ENCODE measurements at regions not wholly inside any gene's neighbourhood (a gene's known extent, or its start where the extent isn't known, plus 50 kb on each side); places are given as distances from the start of the nearest gene placed in this dataset.

DNA sequence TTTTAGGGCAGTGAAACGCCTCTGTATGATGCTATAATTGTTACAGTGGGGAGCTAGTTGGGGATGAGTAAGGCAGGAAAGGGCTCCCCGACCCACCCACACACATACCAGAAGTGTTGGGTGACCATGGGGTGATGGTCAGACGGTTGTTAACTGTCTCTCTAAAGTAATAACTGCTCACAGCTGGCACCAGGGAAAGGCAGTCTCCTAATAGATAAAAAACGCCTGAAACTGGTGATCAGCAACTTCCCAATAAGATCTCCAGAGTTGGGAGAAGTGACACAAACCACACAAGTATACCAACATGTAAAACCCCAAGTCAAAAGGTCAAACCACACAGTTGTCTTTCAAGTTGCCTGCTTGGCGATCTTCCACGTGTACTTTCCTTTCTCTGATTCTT lies 346.5 kb upstream of the CNTN4 start:
- Histone ChIP-seq H4K20me1 (ENCODE audit: insufficient read depth, low read length) (no peaks in the 10 kb centered on the region), H3K4me1 (ENCODE audit: low read length) (no peaks in the 10 kb centered on the region), H3K79me2 (ENCODE audit: low read length) (no peaks in the 10 kb centered on the region), H3K27ac (ENCODE audit: low read length) (no peak overlapping the region), H3K9me3 (replicated peaks; ENCODE audit: insufficient read depth, low read length) (no peaks in the 10 kb centered on the region), H3K9me2 (replicated peaks; ENCODE audit: insufficient read depth, low read length) (no peaks in the 10 kb centered on the region), H3K9ac (ENCODE audit: low read length) (no peak overlapping the region), H3K36me3 (replicated peaks; ENCODE audit: insufficient read depth, low read length) (no peaks in the 10 kb centered on the region), H2AFZ (ENCODE audit: low read length) (no peak overlapping the region), H3F3A (ENCODE audit: insufficient read depth, low read length) (no peaks in the 10 kb centered on the region), H3K4me2 (ENCODE audit: low read depth, low read length) (no peak overlapping the region), H3K4me3 (ENCODE audit: low read length) (no peak overlapping the region), H3K27me3 (replicated peaks; ENCODE audit: insufficient read depth, low read length) (no peaks in the 10 kb centered on the region)
- no peak for DNase-seq
- TF ChIP-seq, protein P1, sequence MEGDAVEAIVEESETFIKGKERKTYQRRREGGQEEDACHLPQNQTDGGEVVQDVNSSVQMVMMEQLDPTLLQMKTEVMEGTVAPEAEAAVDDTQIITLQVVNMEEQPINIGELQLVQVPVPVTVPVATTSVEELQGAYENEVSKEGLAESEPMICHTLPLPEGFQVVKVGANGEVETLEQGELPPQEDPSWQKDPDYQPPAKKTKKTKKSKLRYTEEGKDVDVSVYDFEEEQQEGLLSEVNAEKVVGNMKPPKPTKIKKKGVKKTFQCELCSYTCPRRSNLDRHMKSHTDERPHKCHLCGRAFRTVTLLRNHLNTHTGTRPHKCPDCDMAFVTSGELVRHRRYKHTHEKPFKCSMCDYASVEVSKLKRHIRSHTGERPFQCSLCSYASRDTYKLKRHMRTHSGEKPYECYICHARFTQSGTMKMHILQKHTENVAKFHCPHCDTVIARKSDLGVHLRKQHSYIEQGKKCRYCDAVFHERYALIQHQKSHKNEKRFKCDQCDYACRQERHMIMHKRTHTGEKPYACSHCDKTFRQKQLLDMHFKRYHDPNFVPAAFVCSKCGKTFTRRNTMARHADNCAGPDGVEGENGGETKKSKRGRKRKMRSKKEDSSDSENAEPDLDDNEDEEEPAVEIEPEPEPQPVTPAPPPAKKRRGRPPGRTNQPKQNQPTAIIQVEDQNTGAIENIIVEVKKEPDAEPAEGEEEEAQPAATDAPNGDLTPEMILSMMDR (IDR thresholded peaks at IDR 0.05; ENCODE audit: low read length) = no peak
- TF ChIP-seq EZH2 (optimal IDR thresholded peaks at IDR 0.05; ENCODE audit: low read depth, low read length) (no peak), EZH2phosphoT487 (IDR thresholded peaks at IDR 0.05; ENCODE audit: low read length) (no peak)

DNA sequence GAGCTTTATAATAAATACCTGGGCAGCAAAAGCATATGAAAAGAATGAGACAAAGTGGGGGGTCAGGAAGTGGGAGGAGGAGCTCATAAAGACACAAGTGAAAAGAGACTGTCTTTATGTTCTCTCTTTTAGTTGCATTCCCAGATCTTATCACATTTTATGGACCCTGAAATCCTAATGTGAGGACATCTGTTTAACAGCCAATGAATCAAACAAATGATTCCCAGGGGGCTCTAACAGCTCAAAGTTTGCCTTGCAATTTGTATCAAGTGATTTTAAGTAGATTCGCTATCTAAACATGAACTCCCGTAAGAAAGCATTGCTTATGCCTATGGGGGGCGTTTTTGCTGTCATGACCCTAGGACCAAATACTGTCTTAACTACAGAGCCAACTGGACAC lies 332.3 kb upstream of the CNTN4 start:
- TF ChIP-seq, protein P1 (IDR thresholded peaks at IDR 0.05; ENCODE audit: low read length) = no peak
- TF ChIP-seq EZH2phosphoT487 (IDR thresholded peaks at IDR 0.05; ENCODE audit: low read length) (no peak), EZH2 (optimal IDR thresholded peaks at IDR 0.05; ENCODE audit: low read depth, low read length) (no peak)
- H3K36me3 ChIP-seq (replicated peaks; ENCODE audit: insufficient read depth, low read length) = no peaks in the 10 kb centered on the region
- H3K4me3 ChIP-seq (ENCODE audit: low read length) = no peak overlapping the region

DNA sequence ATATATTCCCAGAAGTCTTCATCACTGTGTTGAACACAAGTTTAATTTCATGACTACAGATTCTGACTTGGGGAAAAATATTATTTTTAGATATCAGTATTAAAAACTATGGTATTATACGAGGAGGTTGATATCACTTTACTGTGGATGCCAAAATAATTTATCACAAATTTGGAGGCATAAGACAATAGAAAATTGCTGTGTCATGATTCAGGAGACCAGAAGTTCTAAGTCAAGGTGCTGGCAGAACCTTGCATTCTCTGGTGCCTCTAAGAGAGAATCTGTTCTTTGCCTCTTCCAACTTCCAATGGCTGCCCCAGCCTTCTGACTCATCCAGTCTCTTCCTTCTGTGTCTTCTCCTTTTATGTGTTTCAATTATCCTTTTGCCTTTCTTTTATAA lies 325.0 kb upstream of the CNTN4 start:
- Histone ChIP-seq H3F3A (ENCODE audit: insufficient read depth, low read length) (no peaks in the 10 kb centered on the region), H2AFZ (ENCODE audit: low read length) (no peak overlapping the region), H3K9me2 (replicated peaks; ENCODE audit: insufficient read depth, low read length) (no peaks in the 10 kb centered on the region), H3K4me1 (ENCODE audit: low read length) (no peaks in the 10 kb centered on the region), H3K27ac (ENCODE audit: low read length) (no peak overlapping the region), H3K9me3 (replicated peaks; ENCODE audit: insufficient read depth, low read length) (no peaks in the 10 kb centered on the region), H3K4me3 (ENCODE audit: low read length) (no peak overlapping the region), H3K27me3 (replicated peaks; ENCODE audit: insufficient read depth, low read length) (no peaks in the 10 kb centered on the region), H3K4me2 (ENCODE audit: low read depth, low read length) (no peak overlapping the region), H3K36me3 (replicated peaks; ENCODE audit: insufficient read depth, low read length) (no peaks in the 10 kb centered on the region), H3K9ac (ENCODE audit: low read length) (no peak overlapping the region), H3K79me2 (ENCODE audit: low read length) (no peaks in the 10 kb centered on the region), H4K20me1 (ENCODE audit: insufficient read depth, low read length) (no peaks in the 10 kb centered on the region)
- DNase-seq = no peak
- TF ChIP-seq, protein P1 (IDR thresholded peaks at IDR 0.05; ENCODE audit: low read length) = no peak
- TF ChIP-seq EZH2phosphoT487 (IDR thresholded peaks at IDR 0.05; ENCODE audit: low read length) (no peak), EZH2 (optimal IDR thresholded peaks at IDR 0.05; ENCODE audit: low read depth, low read length) (no peak)

More for the DNA sequence above, 332.3 kb upstream of the CNTN4 start:
- Histone ChIP-seq H2AFZ (ENCODE audit: low read length) (no peak overlapping the region), H3F3A (ENCODE audit: insufficient read depth, low read length) (no peaks in the 10 kb centered on the region), H4K20me1 (ENCODE audit: insufficient read depth, low read length) (no peaks in the 10 kb centered on the region), H3K79me2 (ENCODE audit: low read length) (no peaks in the 10 kb centered on the region), H3K4me2 (ENCODE audit: low read depth, low read length) (no peak overlapping the region), H3K9me2 (replicated peaks; ENCODE audit: insufficient read depth, low read length) (no peaks in the 10 kb centered on the region), H3K9ac (ENCODE audit: low read length) (no peak overlapping the region), H3K27me3 (replicated peaks; ENCODE audit: insufficient read depth, low read length) (no peaks in the 10 kb centered on the region), H3K4me1 (ENCODE audit: low read length) (no peaks in the 10 kb centered on the region), H3K9me3 (replicated peaks; ENCODE audit: insufficient read depth, low read length) (no peaks in the 10 kb centered on the region), H3K27ac (ENCODE audit: low read length) (no peak overlapping the region)
- no peak for DNase-seq
